NCI-H1092 (cell line): ENCODE measurements at regions not wholly inside any gene's neighbourhood (a gene's known extent, or its start where the extent isn't known, plus 50 kb on each side); places are given as distances from the start of the nearest gene placed in this dataset.

Experiments
- DNase-seq: peaks from one replicate; lab custom pipeline; 2025; lab: John Stamatoyannopoulos, UW

- DNase-seq, result peak; percentile 14
Measured at GRCh38 chr5:73311291-73312110, 137.1 kb downstream of the FOXD1 start.

- peak; percentile 56 for DNase-seq
Measured at GRCh38 chr5:73307645-73308355, 134.8 kb downstream of the TMEM174 start.

DNA sequence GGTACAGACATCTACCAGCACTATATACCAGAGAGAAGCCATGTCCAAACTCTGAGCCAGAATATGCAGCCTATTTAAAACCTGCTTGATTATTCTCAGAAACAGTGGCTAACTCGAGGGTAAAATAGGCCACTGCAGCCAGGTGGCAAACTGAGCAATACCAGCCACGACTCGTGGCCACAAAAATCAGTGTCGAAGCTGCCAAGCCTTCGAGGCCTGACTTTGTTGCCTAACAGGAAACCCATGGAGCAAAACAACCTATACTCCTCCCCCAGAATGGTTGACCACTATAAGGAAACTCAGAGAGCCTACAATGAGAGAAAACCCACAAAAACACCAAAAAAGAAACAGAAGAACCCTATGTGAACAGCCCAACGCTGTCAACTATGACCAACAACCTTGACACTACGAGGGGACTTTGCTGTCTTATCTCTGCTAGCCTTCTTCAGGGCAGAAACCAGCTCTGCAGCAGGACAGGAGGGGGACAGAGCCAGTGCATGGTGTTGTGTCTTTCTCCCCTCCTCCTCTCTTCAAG is 133.8 kb downstream of the TMEM174 start:
- DNase-seq, result no peak

GRCh38 chr5:73306078-73306719 is 133.2 kb downstream of the TMEM174 start:
- DNase-seq, result no peak

GRCh38 chr5:73305386-73305785 is 132.4 kb downstream of the TMEM174 start:
- no peak for DNase-seq

GRCh38 chr5:73304381-73304780 is 131.4 kb downstream of the TMEM174 start:
- DNase-seq, result no peak

GRCh38 chr5:73303148-73304079 is 130.4 kb downstream of the TMEM174 start:
- no peak for DNase-seq

DNA sequence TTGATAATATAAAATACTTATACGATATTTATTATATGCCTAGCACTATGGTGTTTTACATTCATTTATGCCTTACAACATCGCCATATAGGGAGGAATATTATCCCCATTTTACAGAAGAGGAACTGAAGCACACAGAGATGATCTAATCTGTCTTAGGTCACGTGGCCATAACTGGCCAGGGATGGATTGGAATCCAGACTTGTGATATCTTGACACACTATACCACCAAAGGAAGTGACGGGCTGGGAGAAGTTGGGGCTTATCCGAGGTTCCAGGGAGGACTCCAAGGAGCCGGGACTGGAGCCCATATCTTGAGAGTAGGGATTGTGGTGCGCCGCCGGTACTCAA is 129.8 kb downstream of the TMEM174 start:
- DNase-seq, result no peak

DNA sequence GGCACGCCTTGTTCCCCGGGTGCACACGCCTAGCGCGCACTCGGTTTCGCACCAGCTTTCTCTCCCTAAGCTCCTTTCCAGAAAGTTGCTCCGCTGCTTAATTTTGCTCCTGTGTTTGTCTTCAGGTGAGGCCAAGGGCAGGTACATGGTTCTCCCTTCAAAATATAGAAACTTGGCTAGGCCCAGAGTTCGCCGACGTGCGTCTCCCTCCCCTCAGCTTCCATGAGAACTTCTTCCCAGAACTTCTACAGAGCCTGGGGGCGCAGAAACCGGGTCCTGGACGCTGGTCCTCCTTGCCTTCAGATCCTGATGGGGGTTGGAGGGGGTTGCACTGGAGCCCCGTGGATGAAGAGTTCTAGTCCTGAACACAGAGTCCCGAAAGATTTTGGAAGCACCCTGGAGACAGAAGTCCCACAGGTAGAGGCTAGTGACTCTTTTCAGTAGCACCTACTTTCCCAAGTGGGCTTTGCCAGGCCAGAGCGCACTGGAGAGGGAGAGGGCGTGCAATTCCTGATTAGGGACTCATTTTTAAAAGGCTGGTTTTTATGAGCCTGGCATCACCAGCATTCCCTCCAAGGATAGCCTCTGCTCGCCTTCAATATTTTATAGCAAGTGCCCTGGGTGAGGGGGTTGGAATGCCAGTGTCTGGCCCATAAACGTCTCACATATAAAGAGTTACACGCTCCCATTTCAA is 128.4 kb downstream of the TMEM174 start:
- no peak for DNase-seq

DNA sequence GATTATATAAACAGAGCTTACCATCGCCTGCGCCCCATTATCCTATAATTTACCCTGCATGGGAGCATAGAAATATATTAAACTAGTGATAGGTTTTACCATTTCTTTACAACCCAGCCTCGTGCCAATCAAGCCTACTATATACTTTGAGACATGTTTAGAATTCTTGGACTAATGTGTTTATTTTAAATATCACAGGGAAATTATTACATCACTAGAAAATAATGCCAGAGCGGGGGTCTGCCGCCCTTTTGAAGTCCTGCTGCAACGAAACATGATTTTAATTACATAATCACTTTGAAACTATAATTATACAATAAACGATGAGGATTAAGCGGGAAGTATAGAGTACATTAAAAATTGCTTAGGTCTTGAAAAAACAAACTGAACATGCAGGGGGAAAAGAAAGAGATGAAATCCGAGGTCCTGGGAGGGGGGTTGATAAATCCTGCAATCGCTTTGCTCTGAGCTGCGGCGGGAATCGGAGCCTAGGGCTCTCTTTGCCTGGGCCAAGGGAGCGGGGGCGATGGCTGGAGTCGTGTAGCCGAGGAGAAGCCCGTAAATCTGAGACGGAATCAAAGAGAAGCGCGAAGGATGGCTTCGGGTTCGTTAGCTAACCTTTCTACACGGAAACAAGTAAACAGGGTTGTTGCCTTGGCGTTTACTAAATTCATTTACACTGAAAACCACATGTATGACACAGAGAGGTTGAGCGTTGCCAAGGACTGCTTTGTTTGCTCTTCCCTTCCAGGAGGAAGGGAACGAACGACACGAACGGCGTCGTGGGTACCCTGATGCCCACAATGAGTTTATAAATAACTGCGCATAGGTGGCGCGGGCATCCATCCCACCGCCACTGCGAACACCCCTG is 127.6 kb downstream of the TMEM174 start:
- DNase-seq, result no peak

GRCh38 chr5:73299665-73300336 is 126.8 kb downstream of the TMEM174 start:
- DNase-seq, result no peak

GRCh38 chr5:73298772-73299630 is 126.0 kb downstream of the TMEM174 start:
- no peak for DNase-seq

- DNase-seq, result no peak
Measured at GRCh38 chr5:73298251-73298771, 125.3 kb downstream of the TMEM174 start.

GRCh38 chr5:73297430-73297829 is 124.4 kb downstream of the TMEM174 start:
- no peak for DNase-seq

DNA sequence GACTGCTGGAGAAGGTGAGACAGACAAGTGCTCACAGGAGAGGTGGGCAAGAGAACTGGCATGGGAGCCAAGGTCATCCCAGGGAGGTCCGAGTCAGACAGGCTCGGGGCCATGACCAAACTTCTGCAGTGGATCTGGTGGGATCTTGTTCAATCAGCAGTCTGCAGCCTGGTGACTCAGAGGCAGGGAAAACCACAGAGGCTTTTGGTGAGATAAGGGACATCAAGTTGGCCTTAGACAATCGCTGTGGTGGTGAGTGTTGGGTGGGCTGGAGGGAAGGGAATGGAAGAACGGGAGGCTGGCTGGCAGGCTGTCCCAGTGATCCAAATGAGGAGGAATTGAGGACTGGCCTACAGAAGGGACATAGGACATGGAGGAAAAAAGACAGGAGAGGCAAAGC is 123.8 kb downstream of the TMEM174 start:
- DNase-seq, result no peak

GRCh38 chr5:73295921-73296320 is 122.9 kb downstream of the TMEM174 start:
- no peak for DNase-seq

- no peak for DNase-seq
Measured at GRCh38 chr5:73295447-73295846, 122.5 kb downstream of the TMEM174 start.

GRCh38 chr5:73292816-73293459 is 119.9 kb downstream of the TMEM174 start:
- DNase-seq, result no peak
